Gastrocnemius medialis (tissue), 4 donors: ENCODE measurements at regions not wholly inside any gene's neighbourhood (a gene's known extent, or its start where the extent isn't known, plus 50 kb on each side); places are given as distances from the start of the nearest gene placed in this dataset.

Experiments
- POLR2A ChIP-seq, 2 donors: fragments of 450-650 bp; IDR thresholded peaks; one replicate each; pipeline ENCODE4 v1.6.1; 2017; ENCODE audit warnings: antibody characterized with exemption in 2 of 2, mild to moderate bottlenecking in 2 of 2, moderate library complexity in 2 of 2
- TF ChIP-seq, protein P1 (sequence below), 5 experiments: fragments of 450-650 bp in 3 of 5; fragments of 200-600 bp in 2 of 5; sonication (generic) in 2 of 5; IDR thresholded peaks in 4 of 5; conservative IDR thresholded peaks in 1 of 5; 1 replicate in 4 of 5; 2 replicates in 1 of 5; pipeline ENCODE4 v1.5.1; 2016 to 2019; ENCODE audit warnings: antibody characterized with exemption in 5 of 5, mild to moderate bottlenecking in 3 of 5, moderate library complexity in 3 of 5

DNA sequence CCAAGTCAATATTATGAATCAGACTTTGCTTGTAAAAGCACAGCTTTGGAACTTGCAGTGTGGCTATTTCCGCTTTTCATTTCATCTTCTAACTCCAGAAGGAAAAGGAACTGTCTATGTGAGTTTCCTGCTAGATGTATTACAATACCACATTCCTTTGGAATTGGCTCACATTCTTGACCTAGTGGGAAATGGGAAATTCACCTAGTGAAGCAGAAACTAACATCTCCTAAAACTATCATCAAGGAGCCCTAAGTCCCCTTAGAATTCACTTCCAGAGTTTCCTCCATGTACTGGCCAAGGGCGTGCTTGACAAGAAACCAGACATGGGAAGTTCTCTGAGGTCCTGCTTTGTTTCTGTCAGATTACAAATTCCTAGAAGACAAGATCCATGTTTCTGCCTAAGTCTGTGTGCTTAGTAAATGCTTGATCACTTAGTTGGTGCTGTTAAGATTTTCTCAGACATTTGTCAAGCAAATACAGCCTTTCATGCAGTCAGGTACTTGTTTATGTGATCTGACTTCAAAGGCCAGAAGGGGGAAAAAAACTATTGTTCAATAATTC lies 275.7 kb upstream of the FN1 start:
- no peak for TF ChIP-seq POLR2A (IDR thresholded peaks at IDR 0.05)
- TF ChIP-seq, protein P1, sequence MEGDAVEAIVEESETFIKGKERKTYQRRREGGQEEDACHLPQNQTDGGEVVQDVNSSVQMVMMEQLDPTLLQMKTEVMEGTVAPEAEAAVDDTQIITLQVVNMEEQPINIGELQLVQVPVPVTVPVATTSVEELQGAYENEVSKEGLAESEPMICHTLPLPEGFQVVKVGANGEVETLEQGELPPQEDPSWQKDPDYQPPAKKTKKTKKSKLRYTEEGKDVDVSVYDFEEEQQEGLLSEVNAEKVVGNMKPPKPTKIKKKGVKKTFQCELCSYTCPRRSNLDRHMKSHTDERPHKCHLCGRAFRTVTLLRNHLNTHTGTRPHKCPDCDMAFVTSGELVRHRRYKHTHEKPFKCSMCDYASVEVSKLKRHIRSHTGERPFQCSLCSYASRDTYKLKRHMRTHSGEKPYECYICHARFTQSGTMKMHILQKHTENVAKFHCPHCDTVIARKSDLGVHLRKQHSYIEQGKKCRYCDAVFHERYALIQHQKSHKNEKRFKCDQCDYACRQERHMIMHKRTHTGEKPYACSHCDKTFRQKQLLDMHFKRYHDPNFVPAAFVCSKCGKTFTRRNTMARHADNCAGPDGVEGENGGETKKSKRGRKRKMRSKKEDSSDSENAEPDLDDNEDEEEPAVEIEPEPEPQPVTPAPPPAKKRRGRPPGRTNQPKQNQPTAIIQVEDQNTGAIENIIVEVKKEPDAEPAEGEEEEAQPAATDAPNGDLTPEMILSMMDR (IDR thresholded peaks at IDR 0.05 in 4 of 5, conservative IDR thresholded peaks at IDR 0.05 in 1 of 5): no peak
